ENCODE measurements at regions not wholly inside any gene's neighbourhood (a gene's known extent, or its start where the extent isn't known, plus 50 kb on each side); places are given as distances from the start of the nearest gene placed in this dataset.
"Not testable (repeated sequence)": the region's sequence is repeated elsewhere in the genome, so short reads cannot be mapped to it uniquely, and the experiment has no call there.

- no peak for DNase-seq
Observed at GRCh38 chr1:218494449-218494852, 149.3 kb downstream of the TGFB2 start.

- no peak for DNase-seq
Observed at GRCh38 chr1:218495931-218496330, 150.8 kb downstream of the TGFB2 start.

- DNase-seq: no peak
Observed at GRCh38 chr1:218496561-218496960, 151.4 kb downstream of the TGFB2 start.

- no peak for DNase-seq
Observed at GRCh38 chr1:218498056-218498938, 153.2 kb downstream of the TGFB2 start.

- peak; percentile 60 for DNase-seq
Observed at GRCh38 chr1:218499011-218499691, 154.0 kb downstream of the TGFB2 start.

- DNase-seq: no peak
Observed at GRCh38 chr1:218499911-218500310, 154.8 kb downstream of the TGFB2 start.

GRCh38 chr1:218501161-218501560 lies 156.0 kb downstream of the TGFB2 start:
- DNase-seq: peak; percentile 27

GRCh38 chr1:218502383-218502782 lies 157.2 kb downstream of the TGFB2 start:
- no peak for DNase-seq

- DNase-seq: no peak
Observed at GRCh38 chr1:218503102-218503501, 158.0 kb downstream of the TGFB2 start.

GRCh38 chr1:218507355-218508002 lies 162.3 kb downstream of the TGFB2 start:
- no peak for DNase-seq

- DNase-seq: no peak
Observed at GRCh38 chr1:218510153-218510772, 165.1 kb downstream of the TGFB2 start.

- no peak for DNase-seq
Observed at GRCh38 chr1:218513328-218513727, 168.2 kb downstream of the TGFB2 start.

GRCh38 chr1:218514689-218515088 lies 169.6 kb downstream of the TGFB2 start:
- DNase-seq: no peak

GRCh38 chr1:218516526-218516925 lies 171.4 kb downstream of the TGFB2 start:
- no peak for DNase-seq

GRCh38 chr1:218517459-218517858 lies 172.3 kb downstream of the TGFB2 start:
- no peak for DNase-seq

GRCh38 chr1:218518216-218518740 lies 173.1 kb downstream of the TGFB2 start:
- DNase-seq: no peak

- not testable (repeated sequence) for DNase-seq
Observed at GRCh38 chr1:218520646-218521045, 175.5 kb downstream of the TGFB2 start.

- no peak for DNase-seq
Observed at GRCh38 chr1:218521414-218522169, 176.5 kb downstream of the TGFB2 start.

GRCh38 chr1:218524526-218524925 lies 179.4 kb downstream of the TGFB2 start:
- DNase-seq: no peak

- DNase-seq: no peak
Observed at GRCh38 chr1:218525031-218525430, 179.9 kb downstream of the TGFB2 start.

GRCh38 chr1:218525451-218526197 lies 180.5 kb downstream of the TGFB2 start:
- DNase-seq: no peak
